ENCODE measurements at regions not wholly inside any gene's neighbourhood (a gene's known extent, or its start where the extent isn't known, plus 50 kb on each side); places are given as distances from the start of the nearest gene placed in this dataset.

DNA sequence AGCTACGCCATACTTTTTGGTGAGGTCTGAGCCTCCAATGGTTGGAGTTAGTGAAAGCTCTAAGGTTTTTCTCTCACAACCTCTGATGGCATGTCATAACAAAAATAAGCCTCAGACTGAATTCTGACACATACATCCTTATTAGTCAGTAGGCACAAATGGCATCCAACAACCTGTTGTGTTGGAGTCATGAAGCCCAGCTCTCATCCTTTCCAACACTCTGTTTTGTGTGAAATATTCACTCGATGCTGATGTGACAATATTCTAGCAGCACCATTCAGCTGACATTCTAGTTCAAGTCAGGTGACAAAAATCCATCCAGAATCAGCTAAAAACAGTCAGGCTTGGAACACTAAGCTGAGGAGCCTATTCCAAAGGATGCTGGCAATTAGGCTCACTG lies 603.2 kb upstream of the ID2 start:
- H3K4me3 ChIP-seq (ENCODE audit: low read depth, low read length) = no peak overlapping the region
- DNase-seq (ENCODE audit: low read depth) = no peak
- TF ChIP-seq, protein P1, sequence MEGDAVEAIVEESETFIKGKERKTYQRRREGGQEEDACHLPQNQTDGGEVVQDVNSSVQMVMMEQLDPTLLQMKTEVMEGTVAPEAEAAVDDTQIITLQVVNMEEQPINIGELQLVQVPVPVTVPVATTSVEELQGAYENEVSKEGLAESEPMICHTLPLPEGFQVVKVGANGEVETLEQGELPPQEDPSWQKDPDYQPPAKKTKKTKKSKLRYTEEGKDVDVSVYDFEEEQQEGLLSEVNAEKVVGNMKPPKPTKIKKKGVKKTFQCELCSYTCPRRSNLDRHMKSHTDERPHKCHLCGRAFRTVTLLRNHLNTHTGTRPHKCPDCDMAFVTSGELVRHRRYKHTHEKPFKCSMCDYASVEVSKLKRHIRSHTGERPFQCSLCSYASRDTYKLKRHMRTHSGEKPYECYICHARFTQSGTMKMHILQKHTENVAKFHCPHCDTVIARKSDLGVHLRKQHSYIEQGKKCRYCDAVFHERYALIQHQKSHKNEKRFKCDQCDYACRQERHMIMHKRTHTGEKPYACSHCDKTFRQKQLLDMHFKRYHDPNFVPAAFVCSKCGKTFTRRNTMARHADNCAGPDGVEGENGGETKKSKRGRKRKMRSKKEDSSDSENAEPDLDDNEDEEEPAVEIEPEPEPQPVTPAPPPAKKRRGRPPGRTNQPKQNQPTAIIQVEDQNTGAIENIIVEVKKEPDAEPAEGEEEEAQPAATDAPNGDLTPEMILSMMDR (conservative IDR thresholded peaks at IDR 0.05; ENCODE audit: low read depth, low read length) = no peak

DNA sequence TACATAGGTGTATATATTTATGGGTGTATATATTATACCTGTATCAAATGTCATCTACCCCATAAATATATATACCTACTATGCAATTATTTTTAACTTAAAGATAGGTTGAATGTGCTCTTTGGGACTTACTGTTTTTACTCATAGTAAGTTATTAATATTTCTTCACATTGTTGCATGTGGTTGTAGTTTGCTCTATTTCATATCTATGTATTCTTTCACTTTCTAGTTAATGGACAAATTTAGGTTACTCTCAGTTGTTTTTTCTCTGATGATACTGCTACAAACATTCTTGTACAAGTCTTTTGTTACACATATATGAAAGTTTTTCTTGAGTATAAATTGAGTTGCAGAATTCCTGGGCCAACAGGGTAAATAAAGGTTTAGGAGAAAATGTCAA lies 601.8 kb upstream of the ID2 start:
- TF ChIP-seq, protein P1 (conservative IDR thresholded peaks at IDR 0.05; ENCODE audit: low read depth, low read length) = no peak
- H3K4me3 ChIP-seq (ENCODE audit: low read depth, low read length) = no peak overlapping the region
- DNase-seq (ENCODE audit: low read depth) = no peak

DNA sequence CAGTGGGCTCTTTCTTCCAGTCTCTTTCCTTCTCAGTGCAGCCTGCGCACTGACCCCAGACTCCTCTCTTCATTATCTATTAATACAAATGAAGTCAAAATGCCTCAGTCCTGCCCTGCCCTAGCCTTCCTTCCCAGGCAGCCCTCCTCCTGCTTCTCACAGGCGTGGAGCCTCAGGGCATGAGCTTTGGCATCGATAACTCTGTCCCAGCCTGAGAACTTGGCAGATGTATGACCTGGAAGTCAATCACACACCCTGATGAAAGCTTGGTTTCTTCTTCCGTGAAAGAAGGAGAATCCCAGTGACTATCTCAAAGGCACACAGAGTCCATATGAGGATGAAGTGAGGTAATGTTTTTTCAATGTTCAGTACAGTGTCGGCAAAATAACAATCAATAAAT lies 600.7 kb upstream of the ID2 start:
- no peak overlapping the region for H3K4me3 ChIP-seq (ENCODE audit: low read depth, low read length)
- no peak for DNase-seq (ENCODE audit: low read depth)
- TF ChIP-seq, protein P1 (conservative IDR thresholded peaks at IDR 0.05; ENCODE audit: low read depth, low read length) = no peak

DNA sequence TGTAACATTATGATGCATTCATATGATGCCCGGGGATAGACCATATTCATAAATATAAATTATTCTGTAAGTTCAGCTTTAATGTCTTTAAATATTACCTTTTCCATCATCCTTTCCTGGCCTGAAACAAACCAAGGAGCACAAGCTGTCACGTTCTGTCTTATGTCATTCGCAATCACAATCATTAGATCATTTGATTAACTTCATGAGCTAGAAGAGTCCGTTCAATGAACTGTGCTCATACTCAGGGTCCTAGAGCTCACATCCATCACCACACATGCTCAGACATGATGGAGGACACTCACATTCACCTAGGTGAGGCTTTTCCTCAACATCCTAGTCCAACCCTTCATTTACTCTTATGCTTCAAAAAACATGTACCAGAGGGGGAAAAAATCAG lies 599.0 kb upstream of the ID2 start:
- DNase-seq (ENCODE audit: low read depth) = no peak
- TF ChIP-seq, protein P1 (conservative IDR thresholded peaks at IDR 0.05; ENCODE audit: low read depth, low read length) = no peak
- no peak overlapping the region for H3K4me3 ChIP-seq (ENCODE audit: low read depth, low read length)

DNA sequence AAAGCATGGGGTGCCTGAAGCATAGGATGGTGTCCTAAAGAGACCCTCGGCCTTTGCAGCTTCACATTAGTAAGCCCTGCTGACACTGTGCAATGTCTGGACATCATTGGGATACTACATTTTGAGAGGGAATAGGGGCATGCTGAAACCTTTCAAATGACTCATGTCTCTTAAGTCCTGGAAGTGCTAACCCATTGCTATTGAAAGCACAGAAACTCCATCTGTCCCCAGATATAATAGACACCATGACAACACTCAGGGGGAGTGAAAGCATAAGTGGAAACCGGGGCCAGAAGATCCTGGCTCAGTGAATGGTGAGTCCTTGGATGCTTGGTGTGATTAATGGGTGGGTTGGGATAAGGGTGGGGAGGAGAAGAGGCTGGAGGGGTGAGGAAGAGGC lies 595.5 kb upstream of the ID2 start:
- no peak overlapping the region for H3K4me3 ChIP-seq (ENCODE audit: low read depth, low read length)
- no peak for DNase-seq (ENCODE audit: low read depth)
- TF ChIP-seq, protein P1 (conservative IDR thresholded peaks at IDR 0.05; ENCODE audit: low read depth, low read length) = no peak

GRCh38 chr2:8086796-8087479 lies 594.9 kb upstream of the ID2 start:
- DNase-seq (ENCODE audit: low read depth) = peak; percentile 94
- TF ChIP-seq, protein P1 (conservative IDR thresholded peaks at IDR 0.05; ENCODE audit: low read depth, low read length) = no peak
- H3K4me3 ChIP-seq (ENCODE audit: low read depth, low read length) = no peak overlapping the region

GRCh38 chr2:8087480-8087840 lies 594.4 kb upstream of the ID2 start:
- TF ChIP-seq, protein P1 (conservative IDR thresholded peaks at IDR 0.05; ENCODE audit: low read depth, low read length) = no peak
- no peak overlapping the region for H3K4me3 ChIP-seq (ENCODE audit: low read depth, low read length)
- no peak for DNase-seq (ENCODE audit: low read depth)

Measured in epithelial cell of proximal tubule (primary cell).